ENCODE measurements at regions not wholly inside any gene's neighbourhood (a gene's known extent, or its start where the extent isn't known, plus 50 kb on each side); places are given as distances from the start of the nearest gene placed in this dataset.

GRCh38 chr16:6725634-6726331 is 606.9 kb upstream of the RBFOX1 start:
- TF ChIP-seq EP300 (IDR thresholded peaks at IDR 0.05; ENCODE audit: low read depth): no peak
- no peak for TF ChIP-seq CTCF (IDR thresholded peaks at IDR 0.05)

Data from transverse colon (tissue), 3 donors.